GM19099 (cell line): ENCODE measurements at regions not wholly inside any gene's neighbourhood (a gene's known extent, or its start where the extent isn't known, plus 50 kb on each side); places are given as distances from the start of the nearest gene placed in this dataset.

Experiments used
- POLR2A ChIP-seq: IDR thresholded peaks from 3 replicates; pipeline ENCODE4 v1.6.1; 2011; ENCODE audit warnings: low read depth; ENCODE audit not compliant: insufficient read length; ENCODE audit errors: extremely low read depth

- TF ChIP-seq POLR2A = no peak
Observed at GRCh38 chr13:50132904-50133357, 117.7 kb downstream of the KCNRG start.

GRCh38 chr13:50133358-50133953 lies 118.2 kb downstream of the KCNRG start:
- no peak for TF ChIP-seq POLR2A

GRCh38 chr13:50136226-50136625 lies 121.0 kb downstream of the KCNRG start:
- TF ChIP-seq POLR2A = no peak

- TF ChIP-seq POLR2A = no peak
Observed at GRCh38 chr13:50136678-50137077, 121.4 kb downstream of the KCNRG start.

- no peak for TF ChIP-seq POLR2A
Observed at GRCh38 chr13:50140153-50140552, 124.9 kb downstream of the KCNRG start.

GRCh38 chr13:50140581-50141374 lies 125.5 kb downstream of the KCNRG start:
- no peak for TF ChIP-seq POLR2A

GRCh38 chr13:50141375-50141975 lies 126.2 kb downstream of the KCNRG start:
- no peak for TF ChIP-seq POLR2A

GRCh38 chr13:50144246-50145160 lies 129.3 kb downstream of the KCNRG start:
- TF ChIP-seq POLR2A = no peak

- TF ChIP-seq POLR2A = no peak
Observed at GRCh38 chr13:50149214-50149613, 134.0 kb downstream of the KCNRG start.

GRCh38 chr13:50149932-50150331 lies 134.7 kb downstream of the KCNRG start:
- no peak for TF ChIP-seq POLR2A

GRCh38 chr13:50152224-50152623 lies 137.0 kb downstream of the KCNRG start:
- TF ChIP-seq POLR2A = no peak

GRCh38 chr13:50152655-50153309 lies 137.5 kb downstream of the KCNRG start:
- TF ChIP-seq POLR2A = no peak

GRCh38 chr13:50153401-50153800 lies 138.2 kb downstream of the KCNRG start:
- no peak for TF ChIP-seq POLR2A

GRCh38 chr13:50153876-50154275 lies 138.6 kb downstream of the KCNRG start:
- no peak for TF ChIP-seq POLR2A
